Right atrium auricular region (tissue), 2 donors: ENCODE measurements at regions not wholly inside any gene's neighbourhood (a gene's known extent, or its start where the extent isn't known, plus 50 kb on each side); places are given as distances from the start of the nearest gene placed in this dataset.
"Not testable (repeated sequence)": the region's sequence is repeated elsewhere in the genome, so short reads cannot be mapped to it uniquely, and the experiment has no call there.

Source experiments
- DNase-seq: peaks from one replicate; pipeline ENCODE4 v3.0.0-alpha.2; 2019; ENCODE audit warnings: low spot score
- H3K27ac ChIP-seq, 2 donors: fragments of 200-600 bp; sonication (generic); 1 replicate in 1 of 2; 2 replicates in 1 of 2; pipeline ENCODE4 v1.5.1; 2016 to 2019
- H3K27me3 ChIP-seq, 2 donors: fragments of 200-600 bp; sonication (generic); one replicate each; pipeline versions ENCODE4 v1.5.1 to v1.6.0; 2017 to 2019
- H3K36me3 ChIP-seq: fragments of 200-600 bp; sonication (generic); one replicate; pipeline ENCODE4 v1.5.1; 2016
- H3K4me1 ChIP-seq, 2 donors: fragments of 200-600 bp; sonication (generic); one replicate each; pipeline versions ENCODE4 v1.5.1 to v1.6.0; 2017 to 2019
- H3K4me3 ChIP-seq, 2 donors: fragments of 200-600 bp; sonication (generic); 1 replicate in 1 of 2; 2 replicates in 1 of 2; pipeline ENCODE4 v1.5.1; 2017 to 2019; ENCODE audit warnings: mild to moderate bottlenecking in 1 of 2, moderate library complexity in 1 of 2
- H3K9me3 ChIP-seq, 2 donors: fragments of 200-600 bp; sonication (generic); one replicate each; pipeline ENCODE4 v1.5.1; 2019
- TF ChIP-seq, protein P1 (sequence below), 2 donors: fragments of 200-600 bp; sonication (generic); IDR thresholded peaks; one replicate each; pipeline ENCODE4 v1.5.1; 2019; ENCODE audit warnings: antibody characterized with exemption in 2 of 2

DNA sequence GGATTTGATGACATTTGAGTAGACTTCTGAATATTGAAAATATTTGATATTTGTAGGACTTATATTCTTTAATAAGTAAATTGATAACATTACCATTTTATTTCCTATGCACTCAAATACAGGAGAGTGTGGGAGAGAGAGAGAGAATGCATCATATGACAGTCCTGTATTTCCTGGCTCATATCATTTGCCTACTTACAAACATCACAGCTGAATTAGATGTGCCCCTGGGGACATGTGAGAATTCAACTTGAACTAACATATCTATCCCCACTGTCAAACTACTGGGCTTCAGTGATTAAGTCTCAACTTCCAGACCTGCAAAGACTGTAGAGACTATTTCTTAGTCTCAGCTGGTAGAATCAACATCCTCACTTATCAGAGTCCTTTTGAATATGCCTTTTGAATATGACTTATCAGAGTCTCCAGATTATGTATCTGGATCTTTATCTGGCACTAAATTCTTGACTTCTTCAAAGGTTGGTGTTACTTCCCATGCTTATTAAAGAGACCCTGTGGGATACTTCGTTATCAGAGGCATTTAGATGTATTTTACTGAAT is 75.5 kb downstream of the PABPC4L start:
- H3K36me3 ChIP-seq, result no peaks in the 10 kb centered on the region
- no peak for DNase-seq
- TF ChIP-seq, protein P1, sequence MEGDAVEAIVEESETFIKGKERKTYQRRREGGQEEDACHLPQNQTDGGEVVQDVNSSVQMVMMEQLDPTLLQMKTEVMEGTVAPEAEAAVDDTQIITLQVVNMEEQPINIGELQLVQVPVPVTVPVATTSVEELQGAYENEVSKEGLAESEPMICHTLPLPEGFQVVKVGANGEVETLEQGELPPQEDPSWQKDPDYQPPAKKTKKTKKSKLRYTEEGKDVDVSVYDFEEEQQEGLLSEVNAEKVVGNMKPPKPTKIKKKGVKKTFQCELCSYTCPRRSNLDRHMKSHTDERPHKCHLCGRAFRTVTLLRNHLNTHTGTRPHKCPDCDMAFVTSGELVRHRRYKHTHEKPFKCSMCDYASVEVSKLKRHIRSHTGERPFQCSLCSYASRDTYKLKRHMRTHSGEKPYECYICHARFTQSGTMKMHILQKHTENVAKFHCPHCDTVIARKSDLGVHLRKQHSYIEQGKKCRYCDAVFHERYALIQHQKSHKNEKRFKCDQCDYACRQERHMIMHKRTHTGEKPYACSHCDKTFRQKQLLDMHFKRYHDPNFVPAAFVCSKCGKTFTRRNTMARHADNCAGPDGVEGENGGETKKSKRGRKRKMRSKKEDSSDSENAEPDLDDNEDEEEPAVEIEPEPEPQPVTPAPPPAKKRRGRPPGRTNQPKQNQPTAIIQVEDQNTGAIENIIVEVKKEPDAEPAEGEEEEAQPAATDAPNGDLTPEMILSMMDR (IDR thresholded peaks at IDR 0.05), result no peak
- no peaks in the 10 kb centered on the region for H3K4me1 ChIP-seq
- no peak overlapping the region for H3K4me3 ChIP-seq
- no peak overlapping the region for H3K27ac ChIP-seq
- H3K9me3 ChIP-seq, result peaks cover 0 to 10% of the 10 kb centered on the region in 2 donors
- no peaks in the 10 kb centered on the region for H3K27me3 ChIP-seq

DNA sequence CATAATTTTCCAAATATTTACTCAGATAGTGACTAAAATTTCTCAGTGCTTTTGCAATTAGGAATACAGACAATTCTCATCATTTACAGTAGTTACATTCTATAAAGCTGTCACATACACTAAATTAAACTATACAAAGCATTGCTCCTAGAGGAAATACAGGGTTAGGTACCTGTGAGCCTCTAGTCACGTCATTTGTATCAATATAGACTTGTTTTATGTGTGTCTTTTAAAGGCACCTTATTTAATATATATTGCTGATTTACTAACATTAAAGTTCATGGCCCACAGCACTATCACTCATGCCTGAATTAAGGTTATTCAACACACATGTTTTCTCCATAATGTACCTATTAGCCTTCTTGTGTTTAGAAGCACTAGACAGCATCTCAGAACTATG is 78.7 kb downstream of the PABPC4L start:
- H3K27ac ChIP-seq, result no peak overlapping the region
- H3K36me3 ChIP-seq, result no peaks in the 10 kb centered on the region
- no peaks in the 10 kb centered on the region for H3K27me3 ChIP-seq
- no peak overlapping the region for H3K4me3 ChIP-seq
- H3K9me3 ChIP-seq, result no peaks in the 10 kb centered on the region
- no peaks in the 10 kb centered on the region for H3K4me1 ChIP-seq
- TF ChIP-seq, protein P1 (IDR thresholded peaks at IDR 0.05), result no peak
- DNase-seq, result no peak

DNA sequence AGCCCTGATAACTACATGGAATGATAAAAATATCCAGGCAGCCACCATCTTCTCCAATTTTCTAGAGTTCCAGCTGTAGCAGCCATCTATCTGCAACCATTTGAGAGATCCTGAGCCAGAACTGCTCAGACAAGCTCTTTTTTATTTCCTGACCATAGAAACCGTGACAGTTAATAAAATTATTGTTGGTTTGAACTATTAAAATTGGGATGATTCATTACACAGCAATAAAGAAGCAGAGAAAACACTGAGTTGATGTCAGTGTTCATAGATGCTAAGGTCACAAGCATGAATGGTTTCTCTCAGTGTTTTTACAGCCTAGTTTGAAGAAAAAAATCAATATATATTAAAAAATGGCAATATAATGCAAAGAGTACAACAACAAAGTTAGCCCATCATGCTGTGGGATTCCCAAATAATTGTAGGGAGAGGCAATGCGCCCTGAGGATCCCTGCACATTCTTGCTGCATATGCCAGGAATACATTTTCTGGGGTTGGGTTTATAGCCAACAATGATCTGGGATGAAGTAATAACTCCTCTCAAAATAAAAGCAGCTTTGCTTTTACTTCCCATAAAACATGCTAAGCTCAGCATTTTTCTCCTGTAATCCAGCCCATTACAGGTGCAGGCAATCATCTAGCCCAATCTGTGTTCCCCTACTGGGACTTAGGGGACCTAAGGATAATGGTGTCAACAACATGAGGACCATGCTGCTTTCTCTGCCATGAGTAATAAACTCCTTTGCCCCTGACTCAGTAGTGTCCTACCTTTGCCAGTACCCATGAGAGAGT is 84.0 kb downstream of the PABPC4L start:
- no peaks in the 10 kb centered on the region for H3K36me3 ChIP-seq
- no peaks in the 10 kb centered on the region for H3K9me3 ChIP-seq
- TF ChIP-seq, protein P1 (IDR thresholded peaks at IDR 0.05), result no peak
- no peaks in the 10 kb centered on the region for H3K4me1 ChIP-seq
- DNase-seq, result no peak
- no peak overlapping the region for H3K27ac ChIP-seq
- no peaks in the 10 kb centered on the region for H3K27me3 ChIP-seq
- H3K4me3 ChIP-seq, result no peak overlapping the region

DNA sequence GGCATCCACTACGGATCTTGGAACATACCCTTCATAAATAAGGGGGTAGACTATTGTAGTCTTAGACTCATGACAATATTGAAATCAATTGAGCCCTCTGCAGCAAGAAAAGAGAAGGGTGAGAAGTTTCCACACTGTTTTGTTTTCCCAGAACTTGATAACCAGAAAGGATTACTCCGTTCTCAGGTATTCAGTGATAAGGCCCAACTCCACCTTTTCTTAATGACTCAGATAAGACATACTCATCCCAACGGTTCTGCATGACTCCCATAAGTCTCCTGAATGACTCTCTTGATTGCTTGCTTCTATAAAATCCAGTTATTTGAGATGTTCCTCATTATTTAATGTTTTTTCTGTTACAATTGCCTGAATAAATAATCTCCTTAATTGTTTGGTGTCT is 111.7 kb downstream of the PABPC4L start:
- no peak overlapping the region for H3K27ac ChIP-seq
- DNase-seq, result no peak
- no peaks in the 10 kb centered on the region for H3K9me3 ChIP-seq

DNA sequence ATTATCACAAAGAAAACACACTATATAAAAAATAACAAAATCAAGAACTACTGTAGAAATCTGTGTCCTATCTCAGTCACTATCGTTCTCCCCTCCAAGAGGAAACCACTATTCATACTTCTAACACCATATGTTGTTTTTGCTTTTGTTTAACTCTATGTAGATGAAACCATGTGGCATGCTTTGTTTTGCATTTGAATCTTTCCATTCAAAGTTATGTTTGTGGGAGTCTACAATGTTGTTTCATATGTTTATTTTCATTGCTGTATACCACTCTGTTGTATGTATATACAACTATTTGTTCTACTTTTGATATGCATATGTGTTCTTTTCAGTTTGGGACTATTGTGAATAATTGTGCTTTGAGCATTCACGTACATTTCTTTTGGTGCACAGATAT is 116.1 kb downstream of the PABPC4L start:
- TF ChIP-seq, protein P1 (IDR thresholded peaks at IDR 0.05), result no peak
- Histone ChIP-seq H3K36me3 (no peaks in the 10 kb centered on the region), H3K27ac (no peak overlapping the region), H3K27me3 (no peaks in the 10 kb centered on the region), H3K4me1 (no peaks in the 10 kb centered on the region), H3K9me3 (no peaks in the 10 kb centered on the region), H3K4me3 (no peak overlapping the region)
- DNase-seq, result no peak

More for the DNA sequence above, 111.7 kb downstream of the PABPC4L start:
- H3K27me3 ChIP-seq, result no peaks in the 10 kb centered on the region
- H3K4me3 ChIP-seq, result no peak overlapping the region
- no peaks in the 10 kb centered on the region for H3K36me3 ChIP-seq
- no peaks in the 10 kb centered on the region for H3K4me1 ChIP-seq
- TF ChIP-seq, protein P1 (IDR thresholded peaks at IDR 0.05), result no peak

DNA sequence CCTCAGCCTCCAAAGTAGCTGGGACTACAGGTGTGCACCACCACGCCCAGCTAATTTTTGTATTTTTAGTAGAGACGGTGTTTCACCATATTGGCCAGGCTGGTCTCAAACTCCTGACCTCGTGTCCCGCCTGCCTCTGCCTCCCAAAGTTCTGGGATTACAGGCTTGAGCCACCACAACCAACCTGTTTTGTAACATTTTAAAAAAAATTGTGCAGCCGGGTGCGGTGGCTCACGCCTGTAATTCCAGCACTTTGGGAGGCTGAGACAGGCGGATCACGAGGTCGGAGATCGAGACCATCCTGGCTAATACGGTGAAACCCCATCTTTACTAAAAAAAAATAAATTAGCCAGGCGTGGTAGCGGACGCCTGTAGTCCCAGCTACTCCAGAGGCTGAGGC is 122.5 kb downstream of the PABPC4L start:
- not testable (repeated sequence) for H3K27me3 ChIP-seq, H3K4me3 ChIP-seq, DNase-seq, H3K9me3 ChIP-seq, H3K27ac ChIP-seq, H3K36me3 ChIP-seq, H3K4me1 ChIP-seq
